Prostate gland (tissue), 2 donors: ENCODE measurements at regions not wholly inside any gene's neighbourhood (a gene's known extent, or its start where the extent isn't known, plus 50 kb on each side); places are given as distances from the start of the nearest gene placed in this dataset.

ENCODE experiments used
- POLR2A ChIP-seq: fragments of 450-650 bp; IDR thresholded peaks from one replicate; pipeline ENCODE4 v1.6.1; 2016; ENCODE audit warnings: antibody characterized with exemption, mild to moderate bottlenecking
- TF ChIP-seq, protein P1 (sequence below), 4 experiments: fragments of 200-600 bp in 2 of 4; fragments of 450-650 bp in 2 of 4; sonication (generic) in 2 of 4; IDR thresholded peaks; 1 replicate in 3 of 4; 2 replicates in 1 of 4; pipeline ENCODE4 v1.5.1; 2016 to 2019; ENCODE audit warnings: antibody characterized with exemption in 4 of 4, mild to moderate bottlenecking in 2 of 4, moderate library complexity in 2 of 4

DNA sequence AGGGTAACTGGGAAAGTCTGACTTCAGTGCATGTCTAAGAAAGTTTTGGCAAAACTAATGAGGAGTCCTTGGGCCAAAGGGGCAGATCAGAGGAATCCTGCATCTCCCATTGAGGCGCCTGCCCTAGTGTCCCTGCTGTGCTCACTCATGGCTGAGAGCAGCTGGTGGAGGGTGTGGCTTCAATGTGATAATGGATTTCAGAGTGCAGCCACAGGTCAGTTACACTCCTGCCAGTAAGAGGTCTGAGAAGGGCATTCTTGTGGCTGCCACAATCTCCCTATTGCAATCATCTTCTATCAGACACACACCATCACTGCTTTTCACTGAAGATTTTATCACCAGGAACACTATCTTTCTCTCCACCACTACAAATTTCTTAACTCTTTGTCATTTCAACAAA is 457.1 kb downstream of the MID1IP1 start:
- TF ChIP-seq, protein P1, sequence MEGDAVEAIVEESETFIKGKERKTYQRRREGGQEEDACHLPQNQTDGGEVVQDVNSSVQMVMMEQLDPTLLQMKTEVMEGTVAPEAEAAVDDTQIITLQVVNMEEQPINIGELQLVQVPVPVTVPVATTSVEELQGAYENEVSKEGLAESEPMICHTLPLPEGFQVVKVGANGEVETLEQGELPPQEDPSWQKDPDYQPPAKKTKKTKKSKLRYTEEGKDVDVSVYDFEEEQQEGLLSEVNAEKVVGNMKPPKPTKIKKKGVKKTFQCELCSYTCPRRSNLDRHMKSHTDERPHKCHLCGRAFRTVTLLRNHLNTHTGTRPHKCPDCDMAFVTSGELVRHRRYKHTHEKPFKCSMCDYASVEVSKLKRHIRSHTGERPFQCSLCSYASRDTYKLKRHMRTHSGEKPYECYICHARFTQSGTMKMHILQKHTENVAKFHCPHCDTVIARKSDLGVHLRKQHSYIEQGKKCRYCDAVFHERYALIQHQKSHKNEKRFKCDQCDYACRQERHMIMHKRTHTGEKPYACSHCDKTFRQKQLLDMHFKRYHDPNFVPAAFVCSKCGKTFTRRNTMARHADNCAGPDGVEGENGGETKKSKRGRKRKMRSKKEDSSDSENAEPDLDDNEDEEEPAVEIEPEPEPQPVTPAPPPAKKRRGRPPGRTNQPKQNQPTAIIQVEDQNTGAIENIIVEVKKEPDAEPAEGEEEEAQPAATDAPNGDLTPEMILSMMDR (IDR thresholded peaks at IDR 0.05): no peak
- no peak for TF ChIP-seq POLR2A
